Liver (tissue), 3 donors: ENCODE measurements at regions not wholly inside any gene's neighbourhood (a gene's known extent, or its start where the extent isn't known, plus 50 kb on each side); places are given as distances from the start of the nearest gene placed in this dataset.

Source experiments
- ATF3 ChIP-seq: IDR thresholded peaks from 2 replicates; pipeline ENCODE4 v1.6.1; 2016; ENCODE audit warnings: antibody characterized with exemption
- CTCF ChIP-seq: fragments of 150-350 bp; IDR thresholded peaks from 2 replicates; pipeline ENCODE4 v1.5.1; 2017; ENCODE audit warnings: improper control_type of control experiment, low read depth, low read length; ENCODE audit not compliant: missing input control
- FOXA1 ChIP-seq: IDR thresholded peaks from 2 replicates; pipeline ENCODE4 v1.6.1; 2016; ENCODE audit warnings: antibody characterized with exemption
- FOXA2 ChIP-seq: IDR thresholded peaks from 2 replicates; pipeline ENCODE4 v1.6.1; 2016; ENCODE audit warnings: antibody characterized with exemption
- HNF4G ChIP-seq: IDR thresholded peaks from 2 replicates; pipeline ENCODE4 v1.6.1; 2016; ENCODE audit warnings: antibody characterized with exemption
- JUND ChIP-seq, 2 donors: IDR thresholded peaks; 2 replicates each; pipeline ENCODE4 v1.6.1; 2016; ENCODE audit warnings: antibody characterized with exemption in 2 of 2
- MAX ChIP-seq: IDR thresholded peaks from 2 replicates; pipeline ENCODE4 v1.6.1; 2016; ENCODE audit warnings: antibody characterized with exemption
- RAD21 ChIP-seq, 2 donors: IDR thresholded peaks; 2 replicates each; pipeline ENCODE4 v1.6.1; 2016; ENCODE audit warnings: antibody characterized with exemption in 2 of 2, mild to moderate bottlenecking in 2 of 2
- REST ChIP-seq: IDR thresholded peaks from 2 replicates; pipeline ENCODE4 v1.6.1; 2016; ENCODE audit warnings: antibody characterized with exemption, mild to moderate bottlenecking
- RXRA ChIP-seq, 2 donors: IDR thresholded peaks; 2 replicates each; pipeline ENCODE4 v1.6.1; 2017 to 2018; ENCODE audit warnings: antibody characterized with exemption in 2 of 2, mild to moderate bottlenecking in 1 of 2
- SP1 ChIP-seq: IDR thresholded peaks from 2 replicates; pipeline ENCODE4 v1.6.1; 2018; ENCODE audit warnings: antibody characterized with exemption, mild to moderate bottlenecking
- TAF1 ChIP-seq: conservative IDR thresholded peaks from 2 replicates; pipeline ENCODE4 v1.6.1; 2016; ENCODE audit warnings: antibody characterized with exemption, mild to moderate bottlenecking
- YY1 ChIP-seq: IDR thresholded peaks from 2 replicates; pipeline ENCODE4 v1.6.1; 2016; ENCODE audit warnings: antibody characterized with exemption, mild to moderate bottlenecking
- ZBTB33 ChIP-seq: IDR thresholded peaks from 2 replicates; pipeline ENCODE4 v1.6.1; 2016; ENCODE audit warnings: antibody characterized with exemption
- donor health status: healthy.
- donor health status: healthy.

- no peak for TF ChIP-seq YY1
- no peak for TF ChIP-seq MAX
- no peak for TF ChIP-seq CTCF
- TF ChIP-seq FOXA1: no peak
- TF ChIP-seq RAD21 (IDR thresholded peaks at IDR 0.05): no peak
- TF ChIP-seq JUND (IDR thresholded peaks at IDR 0.05): no peak
- TF ChIP-seq ATF3: no peak
- no peak for TF ChIP-seq RXRA (IDR thresholded peaks at IDR 0.05)
- TF ChIP-seq ZBTB33: no peak
- TF ChIP-seq SP1: no peak
- TF ChIP-seq TAF1: no peak
- TF ChIP-seq FOXA2: no peak
- no peak for TF ChIP-seq REST
- TF ChIP-seq HNF4G: no peak
Observed at GRCh38 chr15:70399204-70399603, 301.5 kb upstream of the TLE3 start.
